OCI-LY7 (cell line): ENCODE measurements at regions not wholly inside any gene's neighbourhood (a gene's known extent, or its start where the extent isn't known, plus 50 kb on each side); places are given as distances from the start of the nearest gene placed in this dataset.

ENCODE experiments used
- CTCF ChIP-seq: fragments of 200-600 bp; sonication (generic); conservative IDR thresholded peaks from 2 replicates; pipeline ENCODE4 v1.5.1; 2014; ENCODE audit warnings: mild to moderate bottlenecking, antibody characterized with exemption, low read length, moderate library complexity, mixed read lengths
- EZH2phosphoT487 ChIP-seq: fragments of 200-600 bp; sonication (generic); IDR thresholded peaks from 2 replicates; pipeline ENCODE4 v1.6.1; 2018; ENCODE audit warnings: low read depth, borderline replicate concordance, mild to moderate bottlenecking, mixed run types, antibody characterized with exemption, low read length, moderate library complexity, mixed read lengths

GRCh38 chr7:93779115-93779514 is 111.4 kb downstream of the TFPI2 start:
- no peak for TF ChIP-seq CTCF
- TF ChIP-seq EZH2phosphoT487 = no peak
